ENCODE measurements at regions not wholly inside any gene's neighbourhood (a gene's known extent, or its start where the extent isn't known, plus 50 kb on each side); places are given as distances from the start of the nearest gene placed in this dataset.
"Not testable (repeated sequence)": the region's sequence is repeated elsewhere in the genome, so short reads cannot be mapped to it uniquely, and the experiment has no call there.

GRCh38 chr13:50171590-50172282, 156.5 kb downstream of the KCNRG start:
- no peaks in the 10 kb centered on the region for H3K9me3 Mint-ChIP-seq
- no peak overlapping the region for H3K4me3 Mint-ChIP-seq
- H3K4me1 Mint-ChIP-seq, result peaks cover 5% of the 10 kb centered on the region
- ATAC-seq (no peak), DNase-seq (ENCODE audit: low spot score in 2 of 2) (no peak)
- no peaks in the 10 kb centered on the region for H3K36me3 Mint-ChIP-seq
- H3K27ac Mint-ChIP-seq, result no peak overlapping the region

GRCh38 chr13:50173045-50173444, 157.8 kb downstream of the KCNRG start:
- not testable (repeated sequence) for H3K27ac Mint-ChIP-seq; DNase-seq (ENCODE audit: low spot score in 2 of 2); H3K4me1 Mint-ChIP-seq; ATAC-seq; H3K4me3 Mint-ChIP-seq; H3K9me3 Mint-ChIP-seq; H3K36me3 Mint-ChIP-seq

GRCh38 chr13:50174630-50175029, 159.4 kb downstream of the KCNRG start:
- Mint-ChIP-seq H3K4me3 (no peak overlapping the region), H3K36me3 (no peaks in the 10 kb centered on the region), H3K4me1 (peaks cover 5% of the 10 kb centered on the region), H3K9me3 (no peaks in the 10 kb centered on the region), H3K27ac (no peak overlapping the region)
- ATAC-seq (no peak), DNase-seq (ENCODE audit: low spot score in 2 of 2) (no peak)

GRCh38 chr13:50179977-50180376, 164.7 kb downstream of the KCNRG start:
- Mint-ChIP-seq H3K9me3 (peaks cover 2% of the 10 kb centered on the region), H3K27ac (no peak overlapping the region), H3K36me3 (no peaks in the 10 kb centered on the region), H3K4me3 (no peak overlapping the region), H3K4me1 (no peaks in the 10 kb centered on the region)
- DNase-seq (ENCODE audit: low spot score in 2 of 2), result no peak
- ATAC-seq, result no peak

GRCh38 chr13:50185769-50186763, 170.8 kb downstream of the KCNRG start:
- not testable (repeated sequence) for H3K36me3 Mint-ChIP-seq; ATAC-seq; H3K9me3 Mint-ChIP-seq; H3K4me1 Mint-ChIP-seq; DNase-seq (ENCODE audit: low spot score in 2 of 2)
- Mint-ChIP-seq H3K27ac (peak overlapping the region; percentile 43), H3K4me3 (peak overlapping the region; percentile 72)

GRCh38 chr13:50187352-50188029, 172.2 kb downstream of the KCNRG start:
- DNase-seq (ENCODE audit: low spot score in 2 of 2) (no peak), ATAC-seq (no peak)
- H3K4me3 Mint-ChIP-seq, result peak overlapping the region; percentile 72
- H3K36me3 Mint-ChIP-seq, result no peaks in the 10 kb centered on the region
- peaks cover 2% of the 10 kb centered on the region for H3K9me3 Mint-ChIP-seq
- H3K27ac Mint-ChIP-seq, result no peak overlapping the region
- H3K4me1 Mint-ChIP-seq, result peaks cover 10% of the 10 kb centered on the region

GRCh38 chr13:50188696-50189095, 173.5 kb downstream of the KCNRG start:
- no peak for ATAC-seq
- DNase-seq (ENCODE audit: low spot score in 2 of 2), result no peak
- no peak overlapping the region for H3K4me3 Mint-ChIP-seq
- no peaks in the 10 kb centered on the region for H3K36me3 Mint-ChIP-seq
- peaks cover 10% of the 10 kb centered on the region for H3K4me1 Mint-ChIP-seq
- H3K9me3 Mint-ChIP-seq, result peaks cover 2% of the 10 kb centered on the region
- no peak overlapping the region for H3K27ac Mint-ChIP-seq

- ATAC-seq (no peak), DNase-seq (ENCODE audit: low spot score in 2 of 2) (no peak)
- Mint-ChIP-seq H3K36me3 (no peaks in the 10 kb centered on the region), H3K4me3 (no peak overlapping the region), H3K9me3 (peaks cover 2% of the 10 kb centered on the region), H3K27ac (no peak overlapping the region), H3K4me1 (peaks cover 10% of the 10 kb centered on the region)
These were observed 174.2 kb downstream of the KCNRG start for GRCh38 chr13:50189450-50189849.

- Mint-ChIP-seq H3K27ac (no peak overlapping the region), H3K4me3 (no peak overlapping the region), H3K9me3 (no peaks in the 10 kb centered on the region), H3K36me3 (no peaks in the 10 kb centered on the region), H3K4me1 (peaks cover 10% of the 10 kb centered on the region)
- no peak for ATAC-seq
- DNase-seq (ENCODE audit: low spot score in 2 of 2), result no peak
These were observed 175.8 kb downstream of the KCNRG start for GRCh38 chr13:50191004-50191403.

- DNase-seq (ENCODE audit: low spot score in 2 of 2) (no peak), ATAC-seq (no peak)
- Mint-ChIP-seq H3K9me3 (no peaks in the 10 kb centered on the region), H3K27ac (no peak overlapping the region), H3K36me3 (no peaks in the 10 kb centered on the region), H3K4me1 (peaks cover 17% of the 10 kb centered on the region), H3K4me3 (no peak overlapping the region)
These were observed 177.1 kb downstream of the KCNRG start for GRCh38 chr13:50192272-50192813.

- no peak overlapping the region for H3K27ac Mint-ChIP-seq
- ATAC-seq (no peak), DNase-seq (ENCODE audit: low spot score in 2 of 2) (no peak)
- H3K4me3 Mint-ChIP-seq, result no peak overlapping the region
- no peaks in the 10 kb centered on the region for H3K36me3 Mint-ChIP-seq
- H3K9me3 Mint-ChIP-seq, result no peaks in the 10 kb centered on the region
- peaks cover 18% of the 10 kb centered on the region for H3K4me1 Mint-ChIP-seq
These were observed 179.8 kb downstream of the KCNRG start for GRCh38 chr13:50195045-50195444.

- peaks cover 18% of the 10 kb centered on the region for H3K4me1 Mint-ChIP-seq
- no peak overlapping the region for H3K4me3 Mint-ChIP-seq
- no peak for DNase-seq (ENCODE audit: low spot score in 2 of 2)
- no peak overlapping the region for H3K27ac Mint-ChIP-seq
- no peaks in the 10 kb centered on the region for H3K36me3 Mint-ChIP-seq
- H3K9me3 Mint-ChIP-seq, result no peaks in the 10 kb centered on the region
- ATAC-seq, result no peak
These were observed 180.9 kb downstream of the KCNRG start for GRCh38 chr13:50196118-50196517.

- DNase-seq (ENCODE audit: low spot score in 2 of 2) (no peak), ATAC-seq (no peak)
- Mint-ChIP-seq H3K4me1 (peaks cover 16% of the 10 kb centered on the region), H3K27ac (no peak overlapping the region), H3K36me3 (no peaks in the 10 kb centered on the region), H3K9me3 (no peaks in the 10 kb centered on the region), H3K4me3 (no peak overlapping the region)
These were observed 182.5 kb downstream of the KCNRG start for GRCh38 chr13:50197705-50198104.

- H3K36me3 Mint-ChIP-seq, result no peaks in the 10 kb centered on the region
- H3K9me3 Mint-ChIP-seq, result no peaks in the 10 kb centered on the region
- DNase-seq (ENCODE audit: low spot score in 2 of 2), result no peak
- no peak for ATAC-seq
- H3K27ac Mint-ChIP-seq, result no peak overlapping the region
- peaks cover 16% of the 10 kb centered on the region for H3K4me1 Mint-ChIP-seq
- no peak overlapping the region for H3K4me3 Mint-ChIP-seq
These were observed 183.3 kb downstream of the KCNRG start for GRCh38 chr13:50198508-50198907.

- ATAC-seq (no peak), DNase-seq (ENCODE audit: low spot score in 2 of 2) (no peak)
- H3K4me3 Mint-ChIP-seq, result no peak overlapping the region
- H3K4me1 Mint-ChIP-seq, result peaks cover 16% of the 10 kb centered on the region
- H3K9me3 Mint-ChIP-seq, result no peaks in the 10 kb centered on the region
- H3K27ac Mint-ChIP-seq, result no peak overlapping the region
- H3K36me3 Mint-ChIP-seq, result no peaks in the 10 kb centered on the region
These were observed 185.3 kb downstream of the KCNRG start for GRCh38 chr13:50200569-50200968.

Measured in stimulated activated effector memory CD8-positive, alpha-beta T cell treated with anti-CD3 and anti-CD28 coated beads, Interleukin-12 subunit alpha, Interleukin-12 subunit beta, amount 100 ng/mL, for 72 hours (primary cell).